ENCODE measurements at regions not wholly inside any gene's neighbourhood (a gene's known extent, or its start where the extent isn't known, plus 50 kb on each side); places are given as distances from the start of the nearest gene placed in this dataset.

DNA sequence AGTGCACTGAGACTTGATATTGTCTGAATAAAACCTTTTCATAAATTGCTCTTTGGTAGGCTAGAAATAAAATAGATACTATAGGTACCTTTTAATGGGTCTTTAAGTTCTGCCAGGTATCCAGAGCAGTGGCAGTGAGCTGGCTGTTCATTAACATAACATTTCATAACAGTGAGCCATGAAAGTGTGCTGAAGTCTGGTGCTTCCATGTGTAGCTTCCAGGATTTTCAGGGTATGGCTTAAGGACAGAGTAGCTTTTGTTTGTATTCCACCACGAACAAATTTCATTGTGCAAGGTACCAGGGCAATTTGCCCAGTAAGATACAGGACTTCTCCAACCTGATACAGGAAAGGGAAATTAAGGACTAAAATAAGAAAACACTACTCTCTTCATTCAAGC lies 124.7 kb upstream of the NANOGP8 start:
- 15 to 52% (median 38%) methylated on average over 1 of the region's 1 CpG for WGBS, 3 donors
- TF ChIP-seq, protein P1, sequence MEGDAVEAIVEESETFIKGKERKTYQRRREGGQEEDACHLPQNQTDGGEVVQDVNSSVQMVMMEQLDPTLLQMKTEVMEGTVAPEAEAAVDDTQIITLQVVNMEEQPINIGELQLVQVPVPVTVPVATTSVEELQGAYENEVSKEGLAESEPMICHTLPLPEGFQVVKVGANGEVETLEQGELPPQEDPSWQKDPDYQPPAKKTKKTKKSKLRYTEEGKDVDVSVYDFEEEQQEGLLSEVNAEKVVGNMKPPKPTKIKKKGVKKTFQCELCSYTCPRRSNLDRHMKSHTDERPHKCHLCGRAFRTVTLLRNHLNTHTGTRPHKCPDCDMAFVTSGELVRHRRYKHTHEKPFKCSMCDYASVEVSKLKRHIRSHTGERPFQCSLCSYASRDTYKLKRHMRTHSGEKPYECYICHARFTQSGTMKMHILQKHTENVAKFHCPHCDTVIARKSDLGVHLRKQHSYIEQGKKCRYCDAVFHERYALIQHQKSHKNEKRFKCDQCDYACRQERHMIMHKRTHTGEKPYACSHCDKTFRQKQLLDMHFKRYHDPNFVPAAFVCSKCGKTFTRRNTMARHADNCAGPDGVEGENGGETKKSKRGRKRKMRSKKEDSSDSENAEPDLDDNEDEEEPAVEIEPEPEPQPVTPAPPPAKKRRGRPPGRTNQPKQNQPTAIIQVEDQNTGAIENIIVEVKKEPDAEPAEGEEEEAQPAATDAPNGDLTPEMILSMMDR (IDR thresholded peaks at IDR 0.05), result no peak
- intact Hi-C loops (cut with DNase I), result no loop called here
- Histone ChIP-seq H3K9me3 (no peaks in the 10 kb centered on the region), H3K36me3 (ENCODE audit: insufficient read depth in 1 of 2, low read depth in 1 of 2) (no peaks in the 10 kb centered on the region), H3K27me3 (ENCODE audit: insufficient read depth in 3 of 3, low read length in 2 of 3) (no peaks in the 10 kb centered on the region), H3K4me3 (no peak overlapping the region), H3K27ac (no peak overlapping the region), H3K4me1 (no peaks in the 10 kb centered on the region)
- no peak for ATAC-seq
- DNase-seq, result no peak

DNA sequence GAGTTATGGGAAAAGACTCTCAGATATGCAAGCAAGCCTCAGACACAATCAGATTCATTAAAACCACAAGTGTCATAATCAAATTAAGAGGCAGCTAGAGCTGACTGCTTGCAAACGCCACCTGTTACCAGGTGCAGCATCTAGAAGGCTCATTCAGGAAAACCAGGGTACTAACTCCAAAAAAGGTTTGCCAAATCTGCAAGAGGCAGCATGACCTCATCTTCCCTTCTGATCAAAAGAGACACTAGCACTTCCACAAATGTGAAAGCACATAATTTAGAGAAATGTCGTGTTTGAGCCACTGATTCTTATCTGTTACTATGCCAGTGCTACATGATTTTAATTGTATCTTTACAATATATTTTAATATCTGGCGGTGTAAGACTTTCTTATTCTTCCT lies 123.3 kb upstream of the NANOGP8 start:
- H3K4me3 ChIP-seq, result no peak overlapping the region
- DNase-seq (no peak), ATAC-seq (no peak)
- no peaks in the 10 kb centered on the region for H3K36me3 ChIP-seq (ENCODE audit: insufficient read depth in 1 of 2, low read depth in 1 of 2)
- intact Hi-C loops (cut with DNase I), result no loop called here
- no peaks in the 10 kb centered on the region for H3K9me3 ChIP-seq
- WGBS, 3 donors, result 85 to 89% (median 86%) methylated on average over 3 of the region's 3 CpGs
- no peaks in the 10 kb centered on the region for H3K27me3 ChIP-seq (ENCODE audit: insufficient read depth in 3 of 3, low read length in 2 of 3)
- TF ChIP-seq, protein P1 (IDR thresholded peaks at IDR 0.05), result no peak
- no peak overlapping the region for H3K27ac ChIP-seq
- no peaks in the 10 kb centered on the region for H3K4me1 ChIP-seq

DNA sequence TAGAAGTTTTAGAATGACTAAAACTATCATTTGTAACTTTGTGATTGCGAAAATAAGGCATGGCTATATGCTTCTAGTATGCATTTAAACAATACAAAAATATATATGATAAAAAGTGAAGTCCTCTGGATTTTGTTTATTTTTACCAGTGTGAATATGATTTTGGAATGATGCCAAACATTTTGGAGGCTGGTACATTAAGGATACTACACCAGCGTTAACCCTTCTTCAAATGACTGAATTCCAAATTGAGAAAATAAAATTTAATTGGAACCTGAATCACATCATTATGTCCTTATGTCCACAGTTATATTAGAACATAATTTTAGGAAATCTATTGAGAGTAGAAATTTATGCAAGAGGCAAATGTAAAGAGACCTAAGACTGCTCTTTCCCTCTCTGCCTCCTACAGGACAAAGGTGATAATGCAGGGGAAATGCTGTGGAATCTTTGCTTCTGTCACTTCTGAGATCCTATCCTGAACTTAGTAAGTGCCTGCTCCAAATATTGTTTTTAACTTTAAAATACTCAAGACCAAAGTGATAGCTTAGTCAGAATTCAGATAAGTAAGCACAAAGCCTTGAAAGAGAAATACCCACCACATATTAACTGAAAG lies 121.1 kb upstream of the NANOGP8 start:
- intact Hi-C loops (cut with DNase I), result no loop called here
- Histone ChIP-seq H3K27me3 (ENCODE audit: insufficient read depth in 3 of 3, low read length in 2 of 3) (no peaks in the 10 kb centered on the region), H3K4me3 (no peak overlapping the region), H3K27ac (no peak overlapping the region), H3K9me3 (no peaks in the 10 kb centered on the region), H3K4me1 (no peaks in the 10 kb centered on the region), H3K36me3 (ENCODE audit: insufficient read depth in 1 of 2, low read depth in 1 of 2) (no peaks in the 10 kb centered on the region)
- ATAC-seq (no peak), DNase-seq (no peak)
- WGBS, 3 donors, result 94 to 97% (median 94%) methylated on average over 2 of the region's 2 CpGs
- TF ChIP-seq, protein P1 (IDR thresholded peaks at IDR 0.05), result no peak

DNA sequence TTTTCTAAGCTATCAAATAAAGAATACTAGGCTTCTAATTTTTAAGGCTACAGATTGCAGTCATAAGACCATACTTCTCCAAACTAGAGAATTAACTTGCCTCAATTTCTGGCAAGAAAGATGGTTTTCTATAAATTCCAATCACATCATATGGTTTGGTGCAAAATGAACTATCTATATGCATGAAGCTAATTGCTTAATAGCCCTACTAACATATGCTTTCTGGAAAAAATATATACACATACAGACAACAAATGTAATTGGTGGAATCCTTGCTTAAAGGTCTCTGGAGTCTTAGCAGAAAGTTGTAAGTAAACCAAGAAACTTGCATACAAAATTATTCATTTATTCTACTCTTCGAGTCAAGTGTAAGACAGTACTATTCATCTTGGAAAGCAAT lies 113.1 kb upstream of the NANOGP8 start:
- no peaks in the 10 kb centered on the region for H3K9me3 ChIP-seq
- H3K27ac ChIP-seq, result no peak overlapping the region
- WGBS, 3 donors, result 77 to 85% (median 85%) methylated on average over 1 of the region's 1 CpG
- H3K4me1 ChIP-seq, result no peaks in the 10 kb centered on the region
- ATAC-seq (no peak), DNase-seq (no peak)
- no peaks in the 10 kb centered on the region for H3K36me3 ChIP-seq (ENCODE audit: insufficient read depth in 1 of 2, low read depth in 1 of 2)
- no peak overlapping the region for H3K4me3 ChIP-seq
- intact Hi-C loops (cut with DNase I), result no loop called here
- TF ChIP-seq, protein P1 (IDR thresholded peaks at IDR 0.05), result no peak
- H3K27me3 ChIP-seq (ENCODE audit: insufficient read depth in 3 of 3, low read length in 2 of 3), result no peaks in the 10 kb centered on the region

DNA sequence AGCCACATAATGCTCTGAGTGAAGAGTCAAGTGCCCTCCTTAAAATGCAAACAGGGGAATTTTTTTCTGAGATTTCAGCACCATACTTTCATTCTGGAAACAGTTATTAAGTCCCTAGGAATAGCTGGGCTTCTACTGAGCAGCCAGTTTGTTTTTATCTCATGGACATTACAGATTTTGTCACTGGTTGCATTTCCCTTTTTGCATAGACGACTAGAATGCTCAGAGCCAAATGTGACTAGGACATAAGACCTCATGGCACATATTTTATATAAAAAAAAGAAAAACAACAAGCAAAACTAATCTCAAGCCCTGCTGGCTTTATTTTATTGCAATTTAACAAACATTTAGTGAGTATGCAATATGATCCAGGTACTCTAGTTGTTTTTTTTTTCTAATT lies 112.7 kb upstream of the NANOGP8 start:
- 53 to 68% (median 63%) methylated on average over 1 of the region's 1 CpG for WGBS, 3 donors
- TF ChIP-seq, protein P1 (IDR thresholded peaks at IDR 0.05), result no peak
- no peaks in the 10 kb centered on the region for H3K27me3 ChIP-seq (ENCODE audit: insufficient read depth in 3 of 3, low read length in 2 of 3)
- H3K4me3 ChIP-seq, result no peak overlapping the region
- ATAC-seq, result no peak
- H3K27ac ChIP-seq, result no peak overlapping the region
- no peaks in the 10 kb centered on the region for H3K4me1 ChIP-seq
- intact Hi-C loops (cut with DNase I), result no loop called here
- H3K9me3 ChIP-seq, result no peaks in the 10 kb centered on the region
- no peak for DNase-seq
- no peaks in the 10 kb centered on the region for H3K36me3 ChIP-seq (ENCODE audit: insufficient read depth in 1 of 2, low read depth in 1 of 2)

Data from psoas muscle (tissue), 7 donors.